GM04503 (cell line): ENCODE measurements at regions not wholly inside any gene's neighbourhood (a gene's known extent, or its start where the extent isn't known, plus 50 kb on each side); places are given as distances from the start of the nearest gene placed in this dataset.

Experiments
- DNase-seq: peaks from one replicate; pipeline ENCODE4 v3.0.0-alpha.2; 2012; ENCODE audit warnings: low read depth

DNA sequence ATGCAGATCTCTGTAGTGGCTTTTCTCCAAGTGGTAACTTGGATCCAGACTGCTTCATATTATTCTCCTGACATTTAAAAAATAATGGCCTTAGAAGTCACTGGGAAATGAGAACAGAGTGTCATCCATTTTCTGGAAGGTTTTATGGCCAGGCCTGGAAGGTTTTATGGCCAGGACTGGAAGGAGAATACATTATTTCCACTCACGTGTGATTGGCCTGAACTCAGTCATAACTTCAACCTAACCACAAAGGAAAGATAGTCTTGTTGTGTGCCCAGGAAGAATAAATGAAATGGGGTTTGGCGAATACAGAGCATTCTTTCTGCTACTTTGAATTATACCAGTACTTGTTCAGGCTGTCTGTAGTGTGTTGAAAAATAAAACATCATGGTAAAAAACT is 360.9 kb downstream of the GPAM start:
- DNase-seq = peak; percentile 55

GRCh38 chr10:111824128-111824527 is 359.4 kb downstream of the GPAM start:
- DNase-seq = no peak

DNA sequence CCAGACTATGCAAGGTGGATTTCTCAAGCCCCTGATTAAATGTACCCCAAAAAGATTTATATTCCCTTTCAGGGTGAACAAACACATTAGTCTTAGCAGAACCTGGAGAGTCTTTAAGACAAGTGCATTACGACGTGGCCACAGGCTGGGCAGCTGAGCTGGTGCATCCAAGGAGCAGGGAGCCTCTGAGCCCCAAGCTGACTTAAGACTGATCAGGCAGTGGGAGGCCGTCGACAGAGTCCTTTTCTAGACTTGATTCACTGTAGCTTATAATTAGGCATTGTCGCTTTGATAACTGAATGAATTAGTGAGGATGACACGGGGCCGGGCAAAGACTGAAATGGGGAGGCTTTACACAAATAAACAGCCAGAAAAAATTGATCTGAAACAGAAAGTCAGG is 353.2 kb downstream of the GPAM start:
- no peak for DNase-seq

GRCh38 chr10:111831058-111831457 is 352.5 kb downstream of the GPAM start:
- DNase-seq = no peak

DNA sequence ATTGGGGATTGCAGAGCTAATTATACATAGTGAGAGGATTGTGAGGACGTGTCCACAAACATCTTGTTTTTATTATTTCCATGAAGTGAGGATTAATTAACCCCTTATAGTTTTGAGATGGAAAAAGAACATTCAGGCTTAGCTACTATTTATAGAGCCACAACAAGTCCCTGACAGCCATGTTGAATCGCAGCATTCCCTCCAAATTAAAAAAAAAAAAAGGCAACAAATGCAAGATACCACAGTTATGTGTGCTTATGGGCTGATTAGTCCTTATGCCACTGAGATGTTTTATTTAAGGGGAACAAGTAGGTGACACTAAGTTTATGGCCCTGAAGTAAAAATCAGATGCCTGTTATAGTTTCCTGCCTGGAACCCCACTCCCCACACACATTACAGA is 350.3 kb downstream of the GPAM start:
- no peak for DNase-seq

GRCh38 chr10:111835574-111835973 is 348.0 kb downstream of the GPAM start:
- peak; percentile 15 for DNase-seq

GRCh38 chr10:111836064-111836463 is 347.5 kb downstream of the GPAM start:
- DNase-seq = no peak

DNA sequence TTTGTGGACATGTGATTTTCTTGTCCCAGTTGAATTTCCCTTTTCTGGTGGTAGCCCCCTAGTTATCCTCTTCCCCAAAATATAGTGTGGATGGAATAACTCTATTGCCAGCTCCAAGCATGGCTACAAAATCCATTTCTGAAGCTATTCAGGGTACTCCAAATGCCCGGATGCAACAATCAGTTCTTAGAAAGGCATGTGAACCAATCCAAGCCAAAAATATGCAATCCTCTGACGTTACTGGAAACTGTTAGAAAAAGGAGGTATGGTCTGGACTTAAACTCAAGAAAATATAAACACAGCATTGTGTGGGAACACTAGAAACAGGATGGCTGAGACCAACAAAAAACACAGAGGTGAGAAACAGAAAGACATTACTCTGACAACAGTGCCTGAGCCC is 347.0 kb downstream of the GPAM start:
- no peak for DNase-seq

GRCh38 chr10:111837086-111837485 is 346.5 kb downstream of the GPAM start:
- no peak for DNase-seq

GRCh38 chr10:111837985-111838384 is 345.6 kb downstream of the GPAM start:
- DNase-seq = no peak

GRCh38 chr10:111840546-111840945 is 343.0 kb downstream of the GPAM start:
- no peak for DNase-seq

DNA sequence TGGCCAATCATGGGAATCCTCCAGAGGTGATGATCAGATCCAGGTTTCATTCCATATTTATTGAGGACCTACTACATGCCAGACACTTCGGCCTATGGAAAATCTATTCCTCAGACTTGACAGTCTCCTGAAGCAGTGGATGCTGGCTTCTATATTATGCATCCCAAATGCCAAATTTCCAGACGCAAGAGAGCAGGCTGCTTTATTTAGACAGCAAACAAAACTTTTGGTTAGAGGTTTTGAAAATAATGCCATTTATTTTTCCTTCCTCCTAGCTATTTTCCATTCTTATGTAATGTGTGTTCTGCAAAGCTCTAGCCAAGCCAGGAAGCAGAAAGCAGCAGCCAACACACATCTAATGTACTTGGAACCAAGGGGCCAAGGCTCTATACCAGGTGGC is 330.8 kb downstream of the GPAM start:
- DNase-seq = no peak

DNA sequence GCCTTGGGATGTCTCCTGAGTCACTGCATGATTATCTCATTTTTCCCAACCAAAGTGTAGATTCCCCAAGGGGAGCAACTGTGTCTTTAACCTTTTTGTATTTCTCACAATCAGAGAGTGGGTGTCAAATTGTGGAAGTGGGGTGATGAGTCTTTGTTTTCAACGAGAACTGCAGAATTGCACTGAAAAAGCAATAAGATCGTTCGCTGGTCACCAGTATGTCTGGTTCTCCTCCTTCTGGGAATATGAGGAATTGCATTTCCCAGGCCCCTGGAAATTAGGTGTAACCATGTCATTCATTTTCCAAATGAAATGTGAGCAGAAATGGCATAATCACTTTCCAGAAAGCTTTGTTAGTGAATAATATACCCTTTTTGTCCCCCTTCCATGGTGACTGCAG is 326.9 kb downstream of the GPAM start:
- DNase-seq = no peak

- no peak for DNase-seq
Observed at GRCh38 chr10:111865550-111865949, 318.0 kb downstream of the GPAM start.

DNA sequence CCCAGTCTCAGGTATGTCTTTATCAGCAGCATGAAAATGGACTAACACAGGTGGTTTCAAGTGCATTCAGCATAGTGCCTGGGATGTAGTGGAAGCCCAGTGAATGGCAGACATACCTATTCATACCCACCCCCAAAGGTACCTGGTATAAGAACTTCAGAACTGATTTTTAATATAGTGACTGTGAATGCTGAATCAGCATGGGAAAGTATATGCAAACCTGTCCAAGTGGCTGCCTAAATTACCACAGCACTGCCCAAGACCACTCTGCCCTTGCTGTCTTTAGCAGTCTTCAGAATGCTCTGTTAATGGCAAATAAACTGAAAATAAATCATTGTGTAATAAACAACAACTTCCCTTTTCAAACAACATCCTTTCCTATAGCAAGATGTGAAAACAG is 312.1 kb downstream of the GPAM start:
- no peak for DNase-seq

GRCh38 chr10:111872591-111872990 is 311.0 kb downstream of the GPAM start:
- DNase-seq = no peak

GRCh38 chr10:111873041-111873440 is 310.5 kb downstream of the GPAM start:
- no peak for DNase-seq

- no peak for DNase-seq
Observed at GRCh38 chr10:111873621-111874135, 309.9 kb downstream of the GPAM start.

GRCh38 chr10:111874576-111874975 is 309.0 kb downstream of the GPAM start:
- no peak for DNase-seq

DNA sequence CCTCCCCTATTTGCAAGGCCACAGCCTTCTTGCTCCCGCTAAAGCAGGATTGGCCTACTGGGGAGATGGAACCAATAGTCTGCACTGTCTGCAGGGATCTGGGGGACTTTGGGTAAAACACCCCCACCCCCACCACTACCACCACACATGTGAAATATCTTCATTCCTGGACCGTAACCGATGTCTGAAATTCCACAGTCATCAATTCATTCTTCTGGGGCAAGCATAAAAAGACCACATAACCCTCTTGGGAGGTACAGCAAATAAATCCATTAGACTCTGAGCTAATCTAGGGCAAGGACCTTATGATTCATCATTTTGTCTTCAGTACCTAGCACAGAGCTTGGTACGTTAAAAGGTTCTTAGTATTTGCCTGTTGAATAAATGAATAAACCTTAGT is 307.8 kb downstream of the GPAM start:
- DNase-seq = no peak

DNA sequence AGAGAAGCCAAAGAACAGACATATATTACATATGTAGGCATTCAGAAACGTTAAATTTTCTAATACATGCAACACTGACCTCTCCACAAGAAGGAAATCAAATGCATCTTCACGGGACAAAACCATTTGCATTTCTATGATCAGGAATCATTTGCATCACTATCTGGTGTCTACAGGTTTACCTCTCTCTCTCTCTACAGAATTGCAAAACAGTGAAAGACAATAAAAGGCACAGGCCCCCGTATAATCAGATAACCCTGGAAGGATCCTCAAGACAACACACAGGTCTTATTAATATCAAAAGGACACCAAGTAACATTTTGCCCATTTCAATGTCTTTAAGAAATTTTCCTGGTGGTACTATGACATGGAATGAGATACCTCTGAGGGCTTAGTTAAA is 306.3 kb downstream of the GPAM start:
- no peak for DNase-seq

GRCh38 chr10:111879969-111880368 is 303.6 kb downstream of the GPAM start:
- no peak for DNase-seq

DNA sequence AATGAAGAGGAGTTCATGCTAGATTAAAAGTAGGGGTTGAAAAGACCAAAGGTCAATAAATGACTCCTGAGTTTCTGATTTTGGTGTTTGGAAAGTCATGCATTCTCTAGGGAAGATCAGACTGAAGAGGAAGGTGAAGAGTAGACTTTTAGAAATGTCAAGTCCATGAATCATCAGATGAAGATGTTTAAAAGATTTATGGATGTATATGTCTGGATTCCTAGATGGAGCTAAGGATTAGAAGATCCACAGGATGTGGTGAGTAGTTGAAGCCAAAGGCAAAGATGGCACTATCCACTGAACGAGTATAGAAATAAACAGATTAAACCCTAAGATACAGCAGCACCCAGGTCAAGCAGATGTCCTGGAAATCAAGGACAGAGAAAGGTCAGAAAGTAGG is 298.5 kb downstream of the GPAM start:
- DNase-seq = no peak

DNA sequence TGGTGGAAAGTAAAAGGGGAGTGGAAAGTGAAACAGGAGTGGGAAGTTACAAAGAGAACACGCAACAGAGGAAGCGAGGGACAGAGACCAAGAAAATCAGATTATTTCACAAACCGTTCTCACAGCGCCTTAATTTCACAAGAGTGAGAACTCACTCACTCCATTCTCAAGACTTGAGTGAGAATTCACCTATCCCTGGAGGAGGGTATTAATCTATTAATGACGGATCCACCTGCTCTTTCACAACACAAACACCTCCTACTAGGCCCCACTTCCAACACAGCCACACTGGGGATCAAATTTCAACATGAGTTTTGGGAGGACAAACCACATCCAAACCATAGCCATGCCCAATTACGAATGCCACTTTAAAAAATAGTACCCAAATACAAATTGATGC is 297.6 kb downstream of the GPAM start:
- no peak for DNase-seq

GRCh38 chr10:111887266-111887665 is 296.3 kb downstream of the GPAM start:
- no peak for DNase-seq
